IMR-90 (cell line): ENCODE measurements at regions not wholly inside any gene's neighbourhood (a gene's known extent, or its start where the extent isn't known, plus 50 kb on each side); places are given as distances from the start of the nearest gene placed in this dataset.

Experiments
- ATAC-seq: fragments of 200-7000 bp; cut with Tn5 transposase; 2 replicates; pipeline ENCODE4 v1.9.1; 2020; ENCODE audit warnings: low read depth, mild to moderate bottlenecking, moderate library complexity
- BruUV-seq: library from RNA; stranded (reverse); fragments of 400-500 nt; replicated peaks from 2 replicates; lab custom pipeline; 2021; lab: Mats Ljungman, UMichigan
- CTCF ChIA-PET: fragments of 300-600 bp; formaldehyde crosslinking; extraction: SDS; loops from one replicate; lab custom pipeline; 2021; ENCODE audit warnings: antibody characterized with exemption; lab: Yijun Ruan, JAX
- POLR2A ChIA-PET: fragments of 300-600 bp; sonication (Branson Sonifier 250); formaldehyde crosslinking; loops from one replicate; lab custom pipeline; 2022; ENCODE audit warnings: antibody characterized with exemption; ENCODE audit not compliant: unreplicated experiment; lab: Charles Lee
- DNase-seq: peaks from one replicate; pipeline ENCODE4 v3.0.0; 2013
- H2AFZ ChIP-seq: replicated peaks from 2 replicates; pipeline ENCODE3; 2013; ENCODE audit warnings: low read length, mild to moderate bottlenecking; ENCODE audit not compliant: poor library complexity
- H2AK5ac ChIP-seq: 2 replicates; pipeline ENCODE4 v1.6.1; 2013; ENCODE audit warnings: low read depth, low read length, inconsistent platforms
- H2AK9ac ChIP-seq: replicated peaks from 2 replicates; pipeline ENCODE3; 2013; ENCODE audit warnings: mild to moderate bottlenecking, low read depth, low read length, moderate library complexity; ENCODE audit not compliant: poor library complexity
- H2BK120ac ChIP-seq: 2 replicates; pipeline ENCODE4 v1.6.1; 2013; ENCODE audit warnings: low read depth, low read length, inconsistent platforms
- H2BK15ac ChIP-seq: 3 replicates; pipeline ENCODE4 v1.6.1; 2013; ENCODE audit warnings: low read depth, low read length, inconsistent platforms
- H2BK20ac ChIP-seq: 2 replicates; pipeline ENCODE4 v1.6.1; 2013; ENCODE audit warnings: low read depth, mild to moderate bottlenecking, inconsistent platforms, low read length, moderate library complexity
- H2BK5ac ChIP-seq: 2 replicates; pipeline ENCODE4 v1.6.1; 2013; ENCODE audit warnings: mild to moderate bottlenecking, low read depth, low read length, inconsistent platforms; ENCODE audit not compliant: poor library complexity, severe bottlenecking
- H3K14ac ChIP-seq: replicated peaks from 2 replicates; pipeline ENCODE4 v1.6.1; 2013; ENCODE audit warnings: low read depth, low read length, inconsistent platforms
- H3K18ac ChIP-seq: 2 replicates; pipeline ENCODE4 v1.6.1; 2013; ENCODE audit warnings: low read depth, low read length, control low read depth
- H3K23ac ChIP-seq: 2 replicates; pipeline ENCODE4 v1.6.1; 2013; ENCODE audit warnings: low read depth, low read length, inconsistent platforms
- H3K27ac ChIP-seq: 2 replicates; pipeline ENCODE4 v1.5.1; 2013; ENCODE audit warnings: mild to moderate bottlenecking, control low read depth, low read length; ENCODE audit not compliant: insufficient read depth
- H3K27me3 ChIP-seq: 2 replicates; pipeline ENCODE4 v1.6.1; 2013; ENCODE audit warnings: low read length; ENCODE audit not compliant: control insufficient read depth, insufficient read depth
- H3K36me3 ChIP-seq: 2 replicates; pipeline ENCODE4 v1.6.1; 2013; ENCODE audit warnings: low read length, mixed read lengths; ENCODE audit not compliant: control insufficient read depth, insufficient read depth
- H3K4ac ChIP-seq: 2 replicates; pipeline ENCODE4 v1.6.1; 2013; ENCODE audit warnings: low read depth, low read length, inconsistent platforms
- H3K4me1 ChIP-seq: 2 replicates; pipeline ENCODE4 v1.6.1; 2013; ENCODE audit warnings: low read length, mixed read lengths; ENCODE audit not compliant: control insufficient read depth, insufficient read depth
- H3K4me2 ChIP-seq: 2 replicates; pipeline ENCODE4 v1.6.1; 2013; ENCODE audit warnings: low read depth, mild to moderate bottlenecking, control low read depth, low read length, moderate library complexity
- H3K4me3 ChIP-seq: 2 replicates; pipeline ENCODE4 v1.5.1; 2013; ENCODE audit warnings: low read depth, mild to moderate bottlenecking, control low read depth, low read length, moderate library complexity; ENCODE audit not compliant: insufficient read depth
- H3K56ac ChIP-seq: 2 replicates; pipeline ENCODE4 v1.6.1; 2013; ENCODE audit warnings: low read length, inconsistent platforms; ENCODE audit not compliant: insufficient read depth; ENCODE audit errors: extremely low read depth
- H3K79me1 ChIP-seq, 2 experiments: 2 replicates each; pipeline ENCODE4 v1.6.1; 2013; ENCODE audit warnings: low read length in 2 of 2, inconsistent platforms in 1 of 2, low read depth in 1 of 2
- H3K9ac ChIP-seq: 2 replicates; pipeline ENCODE4 v1.6.1; 2013; ENCODE audit warnings: low read depth, low read length, control low read depth
- H3K9me1 ChIP-seq: 2 replicates; pipeline ENCODE4 v1.6.1; 2013; ENCODE audit warnings: low read length, inconsistent platforms; ENCODE audit not compliant: insufficient read depth
- H3K9me3 ChIP-seq: 2 replicates; pipeline ENCODE4 v1.6.1; 2013; ENCODE audit warnings: low read length; ENCODE audit not compliant: control insufficient read depth, insufficient read depth
- H4K20me1 ChIP-seq: 2 replicates; pipeline ENCODE4 v1.6.1; 2013; ENCODE audit warnings: low read length, inconsistent platforms; ENCODE audit not compliant: insufficient read depth
- H4K5ac ChIP-seq: 2 replicates; pipeline ENCODE4 v1.6.1; 2013; ENCODE audit warnings: mild to moderate bottlenecking, low read depth, low read length, control low read depth
- H4K8ac ChIP-seq, 2 experiments: 2 replicates each; pipeline ENCODE4 v1.6.1; 2013; ENCODE audit warnings: low read depth in 2 of 2, low read length in 2 of 2, control low read depth in 1 of 2, inconsistent platforms in 1 of 2
- H4K91ac ChIP-seq: 2 replicates; pipeline ENCODE4 v1.6.1; 2013; ENCODE audit warnings: low read depth, low read length, inconsistent platforms; ENCODE audit not compliant: insufficient read depth
- CEBPB ChIP-seq: IDR thresholded peaks from 2 replicates; pipeline ENCODE4 v1.6.1; 2012; ENCODE audit warnings: low read depth, low read length, improper control_type of control experiment
- MAFK ChIP-seq: IDR thresholded peaks from 2 replicates; pipeline ENCODE4 v1.6.1; 2012; ENCODE audit warnings: low read depth, low read length, improper control_type of control experiment
- POLR2A ChIP-seq: IDR thresholded peaks from 2 replicates; pipeline ENCODE4 v1.6.1; 2012; ENCODE audit warnings: mild to moderate bottlenecking, low read depth, low read length
- RCOR1 ChIP-seq: IDR thresholded peaks from 2 replicates; pipeline ENCODE4 v1.6.1; 2012; ENCODE audit warnings: mild to moderate bottlenecking, low read length, improper control_type of control experiment; ENCODE audit not compliant: insufficient replicate concordance
- RFX5 ChIP-seq: IDR thresholded peaks from 2 replicates; pipeline ENCODE4 v1.8.0; 2012; ENCODE audit warnings: low read depth, mild to moderate bottlenecking, low read length, moderate library complexity
- WGBS, 2 experiments: methylation state at CpG; one replicate each; pipeline versions ENCODE4 v1.1.5 to v1.1.7; 2013; ENCODE audit warnings: missing lambda C conversion rate in 2 of 2; ENCODE audit not compliant: insufficient read length in 1 of 2; ENCODE audit errors: extremely low coverage in 2 of 2; 5-methylcytosine and 5-hydroxymethylcytosine counted together
- dilution Hi-C: fragments of 300-500 bp; cut with HindIII; formaldehyde crosslinking; loops from one replicate; pipeline ENCODE4 v1.14.3; 2018; ENCODE audit warnings: low sequenced_read_pairs; ENCODE audit not compliant: unreplicated experiment
- in situ Hi-C: fragments of 300-500 bp; cut with MboI; formaldehyde crosslinking; loops from 3 replicates; pipeline ENCODE4 v1.14.3; 2019; ENCODE audit warnings: low sequenced_read_pairs, inconsistent platforms, mixed read lengths
- intact Hi-C: fragments of 100-400 bp; cut with micrococcal nuclease; formaldehyde crosslinking; loops from 2 replicates; pipeline ENCODE4 v1.10.0; 2022
- TF ChIP-seq, protein P1 (sequence below): conservative IDR thresholded peaks from 2 replicates; pipeline ENCODE4 v1.5.1; 2012; ENCODE audit warnings: mild to moderate bottlenecking, low read depth, low read length, improper control_type of control experiment
- TF ChIP-seq, protein P2 (sequence below): fragments of 150-350 bp; IDR thresholded peaks from 2 replicates; pipeline ENCODE4 v1.6.1; 2016; ENCODE audit warnings: low read depth, mild to moderate bottlenecking, low read length, moderate library complexity, borderline replicate concordance

DNA sequence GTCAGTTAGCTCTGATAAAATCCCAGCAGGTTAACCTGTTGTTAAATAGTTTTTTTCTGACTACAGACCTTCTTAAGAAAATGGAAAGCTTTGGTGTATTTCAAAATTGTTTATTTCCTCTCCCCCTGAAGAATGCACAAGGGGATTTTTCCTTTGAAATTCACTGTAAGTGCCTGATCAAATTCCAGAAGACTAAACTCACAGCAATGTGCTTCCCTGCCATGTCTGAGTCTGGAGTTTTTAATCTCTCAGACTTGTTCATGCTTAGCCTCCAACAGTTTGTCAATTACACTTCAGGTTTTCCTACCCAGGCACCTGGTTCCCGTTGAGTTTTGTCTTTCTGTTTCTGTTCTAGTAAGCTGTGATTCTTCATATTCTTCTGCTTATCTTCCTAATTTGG lies 961.6 kb upstream of the CDH18 start:
- H3K9ac ChIP-seq, result no peak overlapping the region
- TF ChIP-seq MAFK (no peak), RFX5 (no peak), CEBPB (no peak), POLR2A (no peak), RCOR1 (no peak)
- TF ChIP-seq, protein P1, sequence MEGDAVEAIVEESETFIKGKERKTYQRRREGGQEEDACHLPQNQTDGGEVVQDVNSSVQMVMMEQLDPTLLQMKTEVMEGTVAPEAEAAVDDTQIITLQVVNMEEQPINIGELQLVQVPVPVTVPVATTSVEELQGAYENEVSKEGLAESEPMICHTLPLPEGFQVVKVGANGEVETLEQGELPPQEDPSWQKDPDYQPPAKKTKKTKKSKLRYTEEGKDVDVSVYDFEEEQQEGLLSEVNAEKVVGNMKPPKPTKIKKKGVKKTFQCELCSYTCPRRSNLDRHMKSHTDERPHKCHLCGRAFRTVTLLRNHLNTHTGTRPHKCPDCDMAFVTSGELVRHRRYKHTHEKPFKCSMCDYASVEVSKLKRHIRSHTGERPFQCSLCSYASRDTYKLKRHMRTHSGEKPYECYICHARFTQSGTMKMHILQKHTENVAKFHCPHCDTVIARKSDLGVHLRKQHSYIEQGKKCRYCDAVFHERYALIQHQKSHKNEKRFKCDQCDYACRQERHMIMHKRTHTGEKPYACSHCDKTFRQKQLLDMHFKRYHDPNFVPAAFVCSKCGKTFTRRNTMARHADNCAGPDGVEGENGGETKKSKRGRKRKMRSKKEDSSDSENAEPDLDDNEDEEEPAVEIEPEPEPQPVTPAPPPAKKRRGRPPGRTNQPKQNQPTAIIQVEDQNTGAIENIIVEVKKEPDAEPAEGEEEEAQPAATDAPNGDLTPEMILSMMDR, result no peak
- TF ChIP-seq, protein P2, sequence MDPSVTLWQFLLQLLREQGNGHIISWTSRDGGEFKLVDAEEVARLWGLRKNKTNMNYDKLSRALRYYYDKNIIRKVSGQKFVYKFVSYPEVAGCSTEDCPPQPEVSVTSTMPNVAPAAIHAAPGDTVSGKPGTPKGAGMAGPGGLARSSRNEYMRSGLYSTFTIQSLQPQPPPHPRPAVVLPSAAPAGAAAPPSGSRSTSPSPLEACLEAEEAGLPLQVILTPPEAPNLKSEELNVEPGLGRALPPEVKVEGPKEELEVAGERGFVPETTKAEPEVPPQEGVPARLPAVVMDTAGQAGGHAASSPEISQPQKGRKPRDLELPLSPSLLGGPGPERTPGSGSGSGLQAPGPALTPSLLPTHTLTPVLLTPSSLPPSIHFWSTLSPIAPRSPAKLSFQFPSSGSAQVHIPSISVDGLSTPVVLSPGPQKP, result no peak
- H3K4ac ChIP-seq, result no peak overlapping the region
- CTCF ChIA-PET, result no interaction called here
- dilution Hi-C loops (no loop called here), intact Hi-C loops (no loop called here), in situ Hi-C loops (no loop called here)
- ATAC-seq, result no peak
- H4K91ac ChIP-seq, result no peak overlapping the region
- H3K27ac ChIP-seq, result no peak overlapping the region
- no peaks in the 10 kb centered on the region for H3K79me1 ChIP-seq
- H3K4me2 ChIP-seq, result no peak overlapping the region
- H4K20me1 ChIP-seq, result no peaks in the 10 kb centered on the region
- H3K4me3 ChIP-seq, result no peak overlapping the region
- H2AK5ac ChIP-seq, result no peak overlapping the region
- no peak overlapping the region for H2AK9ac ChIP-seq
- BruUV-seq, result no TSS peak
- POLR2A ChIA-PET, result no interaction called here
- H4K5ac ChIP-seq, result no peak overlapping the region
- H3K18ac ChIP-seq, result no peak overlapping the region
- no peak overlapping the region for H2AFZ ChIP-seq
- H3K36me3 ChIP-seq, result no peaks in the 10 kb centered on the region
- H2BK15ac ChIP-seq, result no peak overlapping the region
- no peak overlapping the region for H4K8ac ChIP-seq
- no peaks in the 10 kb centered on the region for H3K4me1 ChIP-seq
- no peak overlapping the region for H2BK5ac ChIP-seq
- H3K9me1 ChIP-seq, result no peaks in the 10 kb centered on the region
- no peak overlapping the region for H3K14ac ChIP-seq
- H2BK20ac ChIP-seq, result no peak overlapping the region
- no peak for DNase-seq
- H2BK120ac ChIP-seq, result no peak overlapping the region
- no peak overlapping the region for H3K23ac ChIP-seq
- H3K27me3 ChIP-seq, result no peaks in the 10 kb centered on the region
- no peak overlapping the region for H3K56ac ChIP-seq
- WGBS, 2 experiments, result no CpG with 5 or more reads among the region's 1 CpG
- no peaks in the 10 kb centered on the region for H3K9me3 ChIP-seq
